CD4-positive, alpha-beta T cell treated with Interleukin-1 beta for 1 hour (primary cell): ENCODE measurements at regions not wholly inside any gene's neighbourhood (a gene's known extent, or its start where the extent isn't known, plus 50 kb on each side); places are given as distances from the start of the nearest gene placed in this dataset.

ENCODE experiments used
- DNase-seq, 2 donors: peaks; one replicate each; pipeline ENCODE4 v3.0.0-alpha.2; 2020 to 2022

DNA sequence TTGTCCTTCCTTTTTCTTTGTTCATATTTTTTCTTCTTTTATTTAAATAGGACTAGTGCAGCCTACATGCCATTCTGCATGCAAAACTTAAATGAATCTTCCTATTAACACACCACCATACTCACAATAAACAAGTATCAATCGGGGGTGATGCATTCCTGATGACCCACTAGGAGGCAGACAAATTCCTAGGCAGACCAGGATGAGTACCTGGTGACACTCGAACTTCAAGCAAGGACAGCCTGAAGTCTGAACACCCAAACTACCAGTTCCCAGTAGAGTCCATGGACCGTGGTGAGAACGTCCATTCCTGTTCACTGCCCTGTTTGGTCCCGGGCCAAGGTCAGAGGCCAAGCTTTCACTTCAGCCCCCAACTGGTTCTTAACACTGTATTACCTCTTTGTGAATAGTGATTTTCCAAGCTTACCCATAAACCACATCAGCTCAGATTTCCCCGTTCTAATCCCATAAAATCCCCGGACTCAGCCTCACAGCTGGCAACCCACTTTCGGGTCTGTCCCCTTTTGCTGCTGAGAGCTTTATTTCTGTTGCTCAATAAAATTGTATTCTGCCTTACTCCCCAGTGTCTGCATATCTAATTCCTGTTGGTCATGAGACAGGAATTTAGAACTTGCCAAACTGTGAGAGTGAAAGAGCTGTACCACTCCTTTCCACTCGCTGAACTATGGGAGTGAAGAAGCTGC, 1286.6 kb downstream of the FSTL5 start:
- no peak for DNase-seq

DNA sequence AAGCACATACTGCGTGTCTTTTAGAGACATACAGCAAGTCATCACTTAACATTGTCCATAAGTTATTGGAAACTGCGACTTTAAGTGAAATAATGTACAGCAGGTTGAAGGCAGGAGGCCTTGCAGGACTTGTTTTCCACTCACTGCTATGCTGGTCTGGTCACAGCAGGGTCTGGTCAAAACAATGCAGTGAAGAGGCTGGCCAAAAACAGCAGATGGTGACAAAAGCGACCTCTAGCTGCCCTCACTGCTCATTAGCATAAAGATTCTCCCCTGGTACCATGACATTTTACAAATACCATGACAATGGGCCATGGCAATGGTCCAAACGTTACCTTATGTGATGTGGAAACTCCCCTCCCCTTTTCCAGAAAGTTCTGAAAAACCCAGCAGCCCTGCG, 1283.6 kb downstream of the FSTL5 start:
- DNase-seq: no peak

DNA sequence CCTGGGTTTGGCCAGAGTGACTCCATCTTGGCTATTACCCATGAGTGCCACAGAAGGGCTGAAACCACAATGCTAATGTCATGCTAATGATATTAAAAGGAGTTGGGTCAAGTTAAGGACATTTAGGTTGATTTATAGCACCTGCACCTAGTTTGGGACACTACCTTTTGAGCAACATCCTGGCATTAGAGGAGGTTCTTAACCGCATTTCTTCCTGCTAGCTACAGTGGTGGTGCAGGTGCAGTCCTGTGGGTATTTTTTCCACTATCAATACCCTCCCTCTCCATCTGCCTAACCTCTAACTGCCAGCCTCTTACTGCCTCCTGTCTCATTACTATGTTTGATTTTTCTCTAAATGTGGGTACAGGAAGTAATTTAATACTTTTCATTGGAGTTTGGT, 1276.1 kb downstream of the FSTL5 start:
- DNase-seq: no peak

DNA sequence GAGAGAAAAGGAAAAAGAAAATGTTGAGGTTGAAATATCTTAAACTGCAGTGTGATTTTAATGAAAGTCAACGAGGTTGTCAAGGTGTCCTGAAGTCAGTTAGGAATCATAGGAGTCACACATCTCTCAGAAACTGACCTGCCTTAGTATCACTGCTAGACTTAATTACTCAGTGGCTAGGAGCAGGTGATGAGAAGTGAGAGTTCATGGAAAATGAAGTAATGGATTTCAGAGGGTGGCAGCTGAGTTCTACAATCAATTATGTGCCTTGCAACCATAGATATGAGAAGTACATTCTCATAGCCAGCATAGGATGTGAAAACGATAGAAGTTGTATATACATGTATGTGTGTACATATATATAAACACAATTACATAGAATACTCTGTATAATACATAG, 1269.7 kb downstream of the FSTL5 start:
- no peak for DNase-seq

DNA sequence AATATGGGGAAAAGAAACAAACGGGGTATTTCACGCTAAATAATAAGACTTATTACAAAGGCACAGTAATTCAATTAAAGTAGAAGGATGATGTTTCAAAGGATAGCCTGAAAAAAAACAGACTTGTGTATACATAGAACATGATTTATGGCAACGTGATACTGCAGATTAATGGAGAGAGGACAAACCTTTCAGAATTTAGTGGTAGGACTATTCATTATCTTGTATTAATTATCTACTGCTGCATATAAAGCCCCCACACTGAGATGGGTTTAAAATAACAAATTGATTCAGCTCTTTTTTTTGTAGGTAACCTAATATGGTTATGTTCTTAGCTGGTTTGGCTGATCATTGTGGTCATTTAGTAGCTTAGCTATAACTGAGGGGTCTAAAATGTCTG, 1269.0 kb downstream of the FSTL5 start:
- no peak for DNase-seq

DNA sequence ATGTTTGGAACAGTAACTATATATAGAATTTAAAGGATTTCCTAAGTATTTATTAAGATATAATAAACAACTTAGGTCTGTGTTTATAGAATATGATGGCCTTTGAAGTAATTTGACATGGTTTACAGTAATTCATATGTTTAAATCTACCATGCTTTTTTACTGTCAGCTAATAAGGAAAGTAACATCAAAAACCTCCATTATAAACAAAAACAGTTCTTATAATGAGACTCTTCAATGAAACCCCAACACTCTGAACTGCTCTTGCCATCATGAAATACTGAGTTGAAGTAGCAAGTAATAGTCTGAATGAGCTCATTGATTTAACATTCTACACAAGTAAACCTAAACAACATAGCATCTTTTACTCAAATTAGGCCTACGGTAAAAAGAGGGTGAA, 1236.5 kb downstream of the FSTL5 start:
- DNase-seq: no peak

DNA sequence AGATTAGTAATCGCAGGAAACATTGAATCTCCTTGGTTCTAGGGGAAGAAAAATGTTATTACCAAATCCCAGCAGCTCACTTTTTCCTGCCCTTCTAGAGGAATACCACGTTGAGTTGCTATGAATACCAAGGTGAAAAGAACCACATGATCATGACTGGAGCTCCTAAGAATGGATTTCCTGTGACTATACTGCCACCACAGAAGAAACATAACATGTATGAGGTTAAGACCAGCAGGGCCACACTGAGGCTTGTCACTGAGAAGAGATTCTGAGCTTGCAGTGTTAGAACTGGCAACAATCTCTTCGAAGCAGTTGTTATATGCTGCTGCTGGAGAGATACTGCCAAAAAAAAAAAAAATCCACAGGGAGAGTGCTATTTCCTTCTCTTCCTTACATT, 1235.3 kb downstream of the FSTL5 start:
- DNase-seq: no peak

DNA sequence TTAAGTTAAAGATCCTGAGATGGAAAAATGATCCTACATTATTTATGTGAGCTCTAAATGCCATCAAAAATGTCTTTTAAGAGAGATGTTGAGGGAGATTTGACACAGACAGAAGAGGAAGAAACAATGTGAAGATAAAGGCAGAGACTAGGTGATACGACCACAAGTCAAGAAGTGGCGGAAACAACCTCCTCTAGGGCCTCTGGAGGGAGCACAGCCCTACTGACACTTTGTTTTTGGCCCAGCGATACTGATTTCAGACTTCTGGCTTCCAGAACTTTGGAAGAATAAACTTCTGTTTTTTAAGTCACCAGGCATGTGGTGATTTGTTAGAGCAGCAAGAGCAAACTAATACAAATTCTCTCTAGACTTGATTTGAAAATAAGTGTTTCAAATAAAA, 1216.1 kb downstream of the FSTL5 start:
- DNase-seq: no peak

DNA sequence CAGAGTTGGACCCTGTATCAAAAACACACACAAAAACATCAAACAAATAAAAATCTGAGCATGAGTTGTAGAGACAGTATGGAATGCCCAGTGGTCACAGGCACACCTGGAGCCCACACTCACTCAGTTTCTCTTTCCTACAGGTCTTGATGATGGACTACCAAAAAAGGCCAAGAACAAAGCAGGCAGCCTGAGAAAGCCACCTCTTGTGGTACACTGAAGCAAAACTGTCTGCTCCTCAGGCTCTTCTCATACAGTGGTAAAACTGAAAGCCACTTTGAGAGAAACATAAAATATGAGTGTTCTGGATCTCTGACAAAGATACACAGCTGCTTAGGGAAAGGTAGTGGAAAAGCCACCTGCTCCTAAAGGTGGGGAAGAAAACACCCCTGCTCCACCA, 1206.9 kb downstream of the FSTL5 start:
- no peak for DNase-seq

DNA sequence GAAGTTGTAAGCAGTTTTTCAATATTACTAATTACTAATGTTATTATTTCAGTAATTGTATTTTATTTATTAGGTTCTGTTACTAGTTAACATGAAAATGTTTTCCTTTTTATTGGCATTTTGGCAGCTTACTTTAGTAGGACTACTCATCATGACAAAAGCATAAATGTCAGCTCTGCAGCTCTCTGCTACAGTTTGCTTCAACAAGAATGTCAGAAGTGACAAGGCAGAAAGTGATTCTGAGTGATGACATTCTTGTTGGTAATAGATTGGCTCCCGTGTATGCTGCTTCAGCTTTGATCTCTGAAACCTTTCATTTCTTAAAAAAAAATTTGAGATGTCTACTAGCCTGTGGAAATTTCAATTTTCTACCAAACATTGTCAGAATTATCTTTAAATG, 1193.9 kb downstream of the FSTL5 start:
- no peak for DNase-seq

DNA sequence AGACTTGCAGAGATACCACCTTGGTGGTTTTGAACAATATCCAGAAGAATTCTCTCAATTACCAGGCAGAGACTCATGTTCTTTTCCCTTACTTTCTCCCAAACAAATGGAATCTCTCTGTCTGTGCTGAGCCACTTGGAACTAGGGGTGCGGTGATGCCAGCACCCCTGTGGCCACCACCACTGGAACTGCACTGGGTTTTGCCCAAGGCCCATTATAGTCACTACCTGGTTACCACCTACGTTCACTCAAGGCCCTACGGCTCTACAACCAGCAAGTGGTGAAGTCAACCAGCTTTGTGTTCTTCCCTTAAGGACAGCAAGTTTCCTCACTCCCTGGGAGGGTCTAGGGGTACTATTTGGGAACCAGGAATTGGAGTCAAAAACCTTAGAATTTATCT, 1183.7 kb downstream of the FSTL5 start:
- DNase-seq: no peak

DNA sequence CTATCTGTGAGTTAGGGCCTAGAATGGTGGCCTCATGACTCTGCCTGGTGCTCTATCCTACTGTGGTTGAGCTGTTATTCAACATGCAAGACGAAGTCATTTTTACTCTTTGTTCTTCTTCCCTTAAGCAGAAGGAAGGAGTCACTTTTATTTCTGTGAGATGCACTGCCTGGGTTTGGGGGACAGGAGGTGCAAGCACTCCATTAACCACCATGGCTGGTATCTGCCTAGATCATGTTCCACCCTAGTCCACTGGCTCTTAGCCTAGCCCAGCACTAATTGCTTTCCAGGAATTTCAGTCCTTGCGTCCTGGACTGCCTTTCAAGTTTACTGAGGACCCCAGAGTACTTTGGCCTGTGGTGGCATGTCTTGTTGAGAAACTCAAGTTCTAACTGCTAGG, 1182.7 kb downstream of the FSTL5 start:
- DNase-seq: no peak

DNA sequence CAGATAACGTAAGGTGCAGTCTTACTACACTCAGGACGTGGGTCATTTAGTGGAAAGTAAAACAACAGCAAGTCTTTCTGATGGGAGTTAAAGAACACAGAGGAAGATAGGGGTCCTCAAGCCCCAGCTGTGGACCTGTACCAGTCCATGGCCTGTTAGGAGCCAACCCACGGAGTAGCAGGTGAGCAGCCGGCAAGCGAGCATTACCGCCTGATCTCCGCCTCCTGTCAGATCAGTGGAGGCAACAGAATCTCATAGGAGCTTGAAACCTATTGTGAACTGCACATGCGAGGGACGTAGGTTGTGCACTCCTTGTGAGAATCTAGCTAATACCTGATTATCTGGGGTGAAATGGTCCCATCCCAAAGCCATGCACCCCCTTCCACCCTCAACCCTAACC, 1180.8 kb downstream of the FSTL5 start:
- DNase-seq: no peak

DNA sequence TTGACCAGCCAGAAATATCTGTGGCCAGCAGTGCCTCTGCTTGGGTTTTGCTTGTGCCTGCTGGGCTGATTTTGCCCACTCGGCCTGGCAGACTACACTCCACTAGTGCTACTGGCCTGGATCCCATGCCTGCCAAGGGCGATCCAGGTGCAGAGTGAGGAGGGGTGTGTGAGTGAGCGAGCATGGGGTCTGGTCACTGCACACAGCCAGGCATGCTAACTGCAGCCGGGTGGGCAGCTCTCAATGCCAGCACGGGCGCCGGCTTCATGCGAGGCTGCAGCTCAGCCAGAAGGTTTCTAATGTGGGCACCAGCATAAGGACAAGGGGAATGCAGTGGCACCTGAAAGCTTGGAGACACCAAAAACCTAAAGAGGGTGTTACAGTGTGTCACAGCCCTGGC, 1161.4 kb downstream of the FSTL5 start:
- DNase-seq: no peak

DNA sequence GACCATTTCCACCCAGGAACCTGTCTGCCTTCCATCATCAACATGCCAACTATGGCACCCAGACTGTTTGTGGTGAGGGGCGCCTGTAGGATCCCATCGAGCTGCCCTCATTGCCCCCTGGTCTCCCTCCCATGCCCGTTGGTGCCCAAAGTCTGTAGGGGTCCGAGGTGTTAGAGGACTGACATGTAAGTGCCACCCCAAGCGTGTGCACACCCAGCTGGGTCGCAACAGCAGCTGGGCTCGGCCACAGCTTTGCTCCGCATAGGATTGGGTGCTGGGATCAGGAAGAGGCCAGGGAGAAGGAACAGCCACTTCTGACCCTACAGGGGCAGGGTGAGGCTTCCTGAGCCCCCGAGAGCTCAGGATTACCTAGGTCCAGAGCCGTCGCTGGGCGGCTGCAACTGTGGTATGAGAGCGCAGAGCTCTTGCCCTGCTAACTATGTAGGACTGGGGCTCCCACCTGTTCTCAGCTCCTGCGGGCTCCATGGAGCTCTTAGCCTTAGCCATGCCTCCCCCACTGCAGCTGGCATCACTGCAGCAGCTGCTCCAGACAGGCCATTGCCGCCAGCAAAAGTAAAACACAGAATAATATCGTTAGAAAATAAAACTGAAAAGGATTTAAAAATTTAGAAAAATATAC, 1160.3 kb downstream of the FSTL5 start:
- DNase-seq: no peak

DNA sequence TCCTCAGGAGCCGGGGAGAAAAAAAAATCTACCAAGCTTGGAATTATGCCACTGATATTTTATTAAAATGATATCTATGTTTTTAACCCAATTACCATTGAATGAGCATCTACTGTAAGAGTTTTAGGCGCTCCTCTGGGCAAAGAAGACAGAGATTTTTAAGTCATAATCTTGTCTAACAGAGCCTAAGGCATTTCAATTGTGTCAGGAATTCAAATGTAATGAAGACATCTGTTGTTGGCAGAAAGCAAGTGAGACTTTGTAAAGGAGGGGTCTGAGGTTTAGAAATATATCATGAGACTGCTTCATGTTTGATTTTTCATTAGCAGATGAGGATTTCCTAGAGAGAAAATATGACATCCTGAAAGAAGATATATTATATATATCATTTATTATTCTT, 1158.1 kb downstream of the FSTL5 start:
- DNase-seq: no peak

DNA sequence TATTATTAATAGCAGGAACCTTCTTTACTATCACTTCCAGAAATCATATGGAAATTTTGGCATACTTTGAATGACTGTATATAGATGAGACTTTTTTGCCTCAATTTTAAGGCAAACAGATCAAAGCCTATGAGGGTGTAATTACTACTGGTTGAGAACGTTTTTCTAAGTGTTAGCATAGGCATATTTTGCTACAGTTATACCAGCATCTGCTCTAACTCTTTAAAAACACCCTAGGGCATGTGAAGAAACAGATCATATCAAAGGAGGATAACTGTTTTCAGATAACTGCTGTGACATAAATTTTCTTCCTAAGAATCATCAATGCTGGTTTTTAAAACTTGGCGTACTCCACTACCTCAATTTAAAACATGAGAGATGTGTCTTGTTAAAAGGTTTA, 1155.3 kb downstream of the FSTL5 start:
- no peak for DNase-seq

DNA sequence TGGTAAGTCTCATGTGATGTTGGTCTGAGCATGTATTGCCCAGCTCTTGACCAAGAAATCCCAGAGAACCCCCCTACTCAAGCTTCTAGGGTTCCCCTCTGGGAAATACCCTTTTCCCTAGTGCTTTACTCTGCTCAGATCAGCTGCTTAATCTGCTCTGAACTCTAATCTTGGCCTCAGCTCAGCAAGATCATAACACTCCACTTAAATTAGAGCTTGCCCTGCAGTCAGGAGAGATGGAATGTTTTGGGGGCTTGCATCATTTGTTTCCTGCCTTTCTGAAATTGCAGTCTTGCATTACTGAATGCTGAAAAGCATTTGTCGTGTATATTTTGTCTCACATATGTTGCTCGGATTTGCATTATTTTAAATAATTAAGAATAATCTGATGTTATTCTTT, 1153.6 kb downstream of the FSTL5 start:
- DNase-seq: no peak
